KBM-7 (cell line): ENCODE measurements at regions not wholly inside any gene's neighbourhood (a gene's known extent, or its start where the extent isn't known, plus 50 kb on each side); places are given as distances from the start of the nearest gene placed in this dataset.
A peak's percentile ranks its signal among the peaks of the same experiment; 100 is the strongest.

Source experiments
- DNase-seq: peaks from one replicate; pipeline ENCODE4 v3.0.0-alpha.2; 2015
- in situ Hi-C: fragments of 300-500 bp; cut with MboI; formaldehyde crosslinking; loops from 2 replicates; pipeline ENCODE4 v1.14.3; 2020; ENCODE audit warnings: low sequenced_read_pairs, low pct_unique_long_range_greater_than_20kb, mixed read lengths

GRCh38 chr4:79049840-79050540 is 110.8 kb upstream of the PAQR3 start:
- DNase-seq: no peak
- in situ Hi-C loops: loop anchor here (25.0 kb wide), 1 partner anchor 187 kb away; no protein-coding TSS in a partner anchor

- DNase-seq: no peak
- in situ Hi-C loops: loop anchor here (25.0 kb wide), 1 partner anchor 188 kb away; no protein-coding TSS in a partner anchor
Measured at GRCh38 chr4:79048878-79049277, 109.6 kb upstream of the PAQR3 start.

- in situ Hi-C loops: loop anchor here (25.0 kb wide), 1 partner anchor 190 kb away; no protein-coding TSS in a partner anchor
- no peak for DNase-seq
Measured at GRCh38 chr4:79047316-79047715, 108.1 kb upstream of the PAQR3 start.

- DNase-seq: no peak
- in situ Hi-C loops: loop anchor here (25.0 kb wide), 1 partner anchor 191 kb away; no protein-coding TSS in a partner anchor
Measured at GRCh38 chr4:79046016-79046592, 106.9 kb upstream of the PAQR3 start.

GRCh38 chr4:79044141-79044659 is 105.0 kb upstream of the PAQR3 start:
- in situ Hi-C loops: loop anchor here (25.0 kb wide), 1 partner anchor 193 kb away; no protein-coding TSS in a partner anchor
- peak; percentile 30 for DNase-seq

- in situ Hi-C loops: loop anchor here (25.0 kb wide), 1 partner anchor 194 kb away; no protein-coding TSS in a partner anchor
- no peak for DNase-seq
Measured at GRCh38 chr4:79043138-79043537, 103.9 kb upstream of the PAQR3 start.

GRCh38 chr4:79042079-79042674 is 102.9 kb upstream of the PAQR3 start:
- in situ Hi-C loops: loop anchor here (25.0 kb wide), 1 partner anchor 195 kb away; no protein-coding TSS in a partner anchor
- peak; percentile 83 for DNase-seq

GRCh38 chr4:79034544-79034943 is 95.3 kb upstream of the PAQR3 start:
- in situ Hi-C loops: loop anchor here (25.0 kb wide), 1 partner anchor 203 kb away; no protein-coding TSS in a partner anchor
- DNase-seq: no peak

- no peak for DNase-seq
- in situ Hi-C loops: loop anchor here (25.0 kb wide), 1 partner anchor 206 kb away; no protein-coding TSS in a partner anchor
Measured at GRCh38 chr4:79030973-79031372, 91.7 kb upstream of the PAQR3 start.

GRCh38 chr4:79027656-79028055 is 88.4 kb upstream of the PAQR3 start:
- DNase-seq: no peak
- in situ Hi-C loops: loop anchor here (25.0 kb wide), 1 partner anchor 210 kb away; no protein-coding TSS in a partner anchor

GRCh38 chr4:79025170-79025569 is 85.9 kb upstream of the PAQR3 start:
- in situ Hi-C loops: loop anchor here (25.0 kb wide), 1 partner anchor 212 kb away; no protein-coding TSS in a partner anchor
- no peak for DNase-seq

- DNase-seq: no peak
- in situ Hi-C loops: no loop called here
Measured at GRCh38 chr4:79023799-79024770, 84.8 kb upstream of the PAQR3 start.

- DNase-seq: no peak
- in situ Hi-C loops: no loop called here
Measured at GRCh38 chr4:79022529-79022928, 83.3 kb upstream of the PAQR3 start.

- no peak for DNase-seq
- in situ Hi-C loops: no loop called here
Measured at GRCh38 chr4:79017481-79017880, 78.2 kb upstream of the PAQR3 start.

- no peak for DNase-seq
- in situ Hi-C loops: no loop called here
Measured at GRCh38 chr4:79016878-79017277, 77.6 kb upstream of the PAQR3 start.

GRCh38 chr4:79015411-79015810 is 76.2 kb upstream of the PAQR3 start:
- DNase-seq: no peak
- in situ Hi-C loops: no loop called here

- no peak for DNase-seq
- in situ Hi-C loops: no loop called here
Measured at GRCh38 chr4:79014230-79014629, 75.0 kb upstream of the PAQR3 start.

- peak; percentile 17 for DNase-seq
- in situ Hi-C loops: no loop called here
Measured at GRCh38 chr4:79013756-79014155, 74.5 kb upstream of the PAQR3 start.
